Heart left ventricle (tissue), 13 donors: ENCODE measurements at regions not wholly inside any gene's neighbourhood (a gene's known extent, or its start where the extent isn't known, plus 50 kb on each side); places are given as distances from the start of the nearest gene placed in this dataset.

Source experiments
- CTCF ChIP-seq, 12 donors: fragments of 200-600 bp; sonication (generic) in 4 of 12; IDR thresholded peaks; one replicate each; pipeline versions ENCODE4 v1.5.0 to v1.8.0; 2018 to 2022; ENCODE audit warnings: antibody characterized with exemption in 12 of 12, mild to moderate bottlenecking in 5 of 12
- POLR2A ChIP-seq, 2 donors: fragments of 450-650 bp; IDR thresholded peaks; one replicate each; pipeline ENCODE4 v1.6.1; 2017; ENCODE audit warnings: antibody characterized with exemption in 2 of 2, mild to moderate bottlenecking in 2 of 2, moderate library complexity in 2 of 2
- donor health status: ischemic (EF 13 %, LVEDD 7.1; RV severe dilation, severe dysfunction).
- donor health status: DM: no; HTN: yes; CAD: no.
- donor health status: DM: no; HTN: no; CAD: no.
- donor health status: ischemic (EF 25% LVEDD 6.9; RV normal size, moderate dysfunction).
- donor health status: ischemic (EF 25% LVEDD 5.7; RV mildly dilated, moderate dysfunction).
- donor health status: ischemic (EF 35%, LVEDD 5.7; RV mildly dilated, moderate dysfunction).
- donor health status: nonischemic (EF 11% LVEDD 7.7; RV severe dilation, severe dysfunction).
- donor health status: DM: yes; HTN: yes; CAD: no.
- donor health status: PGD.
- donor health status: ischemic (EF 29% LVEDD 5.4; RV normal size, mild dysfunction).
- donor health status: nonischemic (EF 23%, LVEDD 6.1; RV moderate dilation, normal function).

GRCh38 chr11:42870480-42870879, 441.3 kb upstream of the API5 start:
- TF ChIP-seq CTCF (IDR thresholded peaks at IDR 0.05) = no peak
- no peak for TF ChIP-seq POLR2A (IDR thresholded peaks at IDR 0.05)
